Ovary (tissue), 3 donors: ENCODE measurements at regions not wholly inside any gene's neighbourhood (a gene's known extent, or its start where the extent isn't known, plus 50 kb on each side); places are given as distances from the start of the nearest gene placed in this dataset.

Source experiments
- EP300 ChIP-seq: sonication (generic); formaldehyde crosslinking; IDR thresholded peaks from one replicate; pipeline ENCODE4 v1.6.1; 2017; ENCODE audit warnings: antibody characterized with exemption
- TF ChIP-seq, protein P1 (sequence below), 3 donors: fragments of 450-650 bp in 2 of 3; fragments of 200-600 bp in 1 of 3; IDR thresholded peaks; one replicate each; pipeline versions ENCODE4 v1.5.1 to v1.8.0; 2016 to 2022; ENCODE audit warnings: antibody characterized with exemption in 3 of 3, mild to moderate bottlenecking in 1 of 3
- donor health status: DM: no; HTN: no; CAD: no.

DNA sequence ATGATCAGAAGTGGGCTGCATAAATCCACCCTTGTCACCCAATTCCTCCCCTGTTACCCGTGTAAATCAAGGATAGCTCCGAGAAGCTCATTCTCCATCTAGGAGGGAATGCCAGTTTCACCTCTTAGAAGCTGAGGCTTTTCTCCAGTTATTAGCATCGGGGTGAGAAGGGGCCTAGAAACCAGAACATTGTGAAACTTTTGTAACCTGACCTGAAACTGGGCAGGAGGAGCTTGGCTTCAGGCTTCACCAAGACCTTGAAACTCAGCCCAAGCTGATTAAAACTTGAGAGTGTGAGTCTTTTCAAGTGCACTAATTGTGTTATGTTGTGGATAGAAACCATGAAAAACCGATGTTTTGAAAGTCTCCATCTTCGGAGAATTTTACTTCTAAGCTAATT, 103.1 kb downstream of the BMP2 start:
- TF ChIP-seq, protein P1, sequence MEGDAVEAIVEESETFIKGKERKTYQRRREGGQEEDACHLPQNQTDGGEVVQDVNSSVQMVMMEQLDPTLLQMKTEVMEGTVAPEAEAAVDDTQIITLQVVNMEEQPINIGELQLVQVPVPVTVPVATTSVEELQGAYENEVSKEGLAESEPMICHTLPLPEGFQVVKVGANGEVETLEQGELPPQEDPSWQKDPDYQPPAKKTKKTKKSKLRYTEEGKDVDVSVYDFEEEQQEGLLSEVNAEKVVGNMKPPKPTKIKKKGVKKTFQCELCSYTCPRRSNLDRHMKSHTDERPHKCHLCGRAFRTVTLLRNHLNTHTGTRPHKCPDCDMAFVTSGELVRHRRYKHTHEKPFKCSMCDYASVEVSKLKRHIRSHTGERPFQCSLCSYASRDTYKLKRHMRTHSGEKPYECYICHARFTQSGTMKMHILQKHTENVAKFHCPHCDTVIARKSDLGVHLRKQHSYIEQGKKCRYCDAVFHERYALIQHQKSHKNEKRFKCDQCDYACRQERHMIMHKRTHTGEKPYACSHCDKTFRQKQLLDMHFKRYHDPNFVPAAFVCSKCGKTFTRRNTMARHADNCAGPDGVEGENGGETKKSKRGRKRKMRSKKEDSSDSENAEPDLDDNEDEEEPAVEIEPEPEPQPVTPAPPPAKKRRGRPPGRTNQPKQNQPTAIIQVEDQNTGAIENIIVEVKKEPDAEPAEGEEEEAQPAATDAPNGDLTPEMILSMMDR (IDR thresholded peaks at IDR 0.05) = no peak
- TF ChIP-seq EP300 = no peak
